Activated naive CD4-positive, alpha-beta T cell treated with anti-CD3 and anti-CD28 coated beads, Interleukin-2, amount 10 ng/mL, durations not matched to agents 7 days and 5 days (primary cell): ENCODE measurements at regions not wholly inside any gene's neighbourhood (a gene's known extent, or its start where the extent isn't known, plus 50 kb on each side); places are given as distances from the start of the nearest gene placed in this dataset.
"Not testable (repeated sequence)": the region's sequence is repeated elsewhere in the genome, so short reads cannot be mapped to it uniquely, and the experiment has no call there.

ENCODE experiments used
- CTCF ChIA-PET: fragments of 350-600 bp; sonication (Branson Sonifier 250); formaldehyde crosslinking; loops from one replicate; lab custom pipeline; 2021; ENCODE audit warnings: antibody characterized with exemption; lab: Charles Lee
- DNase-seq: peaks from one replicate; pipeline ENCODE4 v3.0.0-alpha.2; 2020
- H3K27ac Mint-ChIP-seq: one replicate; pipeline ENCODE4 v1.8.0; 2021; ENCODE audit warnings: mild to moderate bottlenecking, moderate library complexity, mixed read lengths
- H3K27me3 Mint-ChIP-seq: one replicate; pipeline ENCODE4 v1.8.0; 2021; ENCODE audit warnings: mild to moderate bottlenecking, mixed read lengths
- H3K36me3 Mint-ChIP-seq: one replicate; pipeline ENCODE4 v1.8.0; 2021; ENCODE audit warnings: mixed read lengths
- H3K4me1 Mint-ChIP-seq: one replicate; pipeline ENCODE4 v1.8.0; 2021; ENCODE audit warnings: mixed read lengths
- H3K4me3 Mint-ChIP-seq: one replicate; pipeline ENCODE4 v1.8.0; 2021; ENCODE audit warnings: mild to moderate bottlenecking, moderate library complexity, mixed read lengths
- H3K9me3 Mint-ChIP-seq: one replicate; pipeline ENCODE4 v1.8.0; 2021; ENCODE audit warnings: mixed read lengths

GRCh38 chr4:112029771-112030171 is 115.5 kb upstream of the FAM241A start:
- no peaks in the 10 kb centered on the region for H3K27me3 Mint-ChIP-seq
- H3K36me3 Mint-ChIP-seq, result no peaks in the 10 kb centered on the region
- H3K4me3 Mint-ChIP-seq, result no peak overlapping the region
- CTCF ChIA-PET, result interaction anchor here (0.6 to 1.0 kb wide), 2 partner anchors 23 to 1487 kb away, joined by 3 to 4 read pairs; no protein-coding TSS in a partner anchor
- DNase-seq, result no peak
- H3K4me1 Mint-ChIP-seq, result no peaks in the 10 kb centered on the region
- no peak overlapping the region for H3K27ac Mint-ChIP-seq
- no peaks in the 10 kb centered on the region for H3K9me3 Mint-ChIP-seq

- peak; percentile 23 for DNase-seq
- Mint-ChIP-seq H3K36me3 (no peaks in the 10 kb centered on the region), H3K27me3 (no peaks in the 10 kb centered on the region), H3K4me3 (no peak overlapping the region), H3K27ac (no peak overlapping the region), H3K9me3 (no peaks in the 10 kb centered on the region), H3K4me1 (no peaks in the 10 kb centered on the region)
- CTCF ChIA-PET, result interaction anchor here (0.9 to 2.0 kb wide), 3 partner anchors 88 to 391 kb away, joined by 3 to 4 read pairs (median 3); no protein-coding TSS in a partner anchor
These were observed 113.4 kb upstream of the FAM241A start for GRCh38 chr4:112031712-112032328.

- DNase-seq, result no peak
- no peaks in the 10 kb centered on the region for H3K4me1 Mint-ChIP-seq
- CTCF ChIA-PET, result interaction anchor here (1.0 kb wide), 1 partner anchor 8 kb away, joined by 4 read pairs; no protein-coding TSS in a partner anchor
- H3K36me3 Mint-ChIP-seq, result no peaks in the 10 kb centered on the region
- no peaks in the 10 kb centered on the region for H3K27me3 Mint-ChIP-seq
- no peak overlapping the region for H3K27ac Mint-ChIP-seq
- no peak overlapping the region for H3K4me3 Mint-ChIP-seq
- no peaks in the 10 kb centered on the region for H3K9me3 Mint-ChIP-seq
These were observed 108.4 kb upstream of the FAM241A start for GRCh38 chr4:112036886-112037285.

- DNase-seq, result no peak
- H3K36me3 Mint-ChIP-seq, result no peaks in the 10 kb centered on the region
- H3K9me3 Mint-ChIP-seq, result no peaks in the 10 kb centered on the region
- no peak overlapping the region for H3K4me3 Mint-ChIP-seq
- no peaks in the 10 kb centered on the region for H3K27me3 Mint-ChIP-seq
- no peak overlapping the region for H3K27ac Mint-ChIP-seq
- CTCF ChIA-PET, result no interaction called here
- H3K4me1 Mint-ChIP-seq, result no peaks in the 10 kb centered on the region
These were observed 106.4 kb upstream of the FAM241A start for GRCh38 chr4:112038861-112039260.

- DNase-seq, H3K4me3 Mint-ChIP-seq, CTCF ChIA-PET, H3K27me3 Mint-ChIP-seq, H3K9me3 Mint-ChIP-seq, H3K4me1 Mint-ChIP-seq, H3K36me3 Mint-ChIP-seq, H3K27ac Mint-ChIP-seq: not testable (repeated sequence)
These were observed 96.1 kb upstream of the FAM241A start for GRCh38 chr4:112049119-112049518.

GRCh38 chr4:112053825-112054350 is 91.4 kb upstream of the FAM241A start:
- no peak overlapping the region for H3K4me3 Mint-ChIP-seq
- no peak for DNase-seq
- H3K9me3 Mint-ChIP-seq, result no peaks in the 10 kb centered on the region
- no peaks in the 10 kb centered on the region for H3K4me1 Mint-ChIP-seq
- no peak overlapping the region for H3K27ac Mint-ChIP-seq
- H3K27me3 Mint-ChIP-seq, result peaks cover 7% of the 10 kb centered on the region
- no peaks in the 10 kb centered on the region for H3K36me3 Mint-ChIP-seq
- CTCF ChIA-PET, result interaction anchor here (0.7 kb wide), 1 partner anchor 22 kb away, joined by 3 read pairs; no protein-coding TSS in a partner anchor

GRCh38 chr4:112055100-112055499 is 90.2 kb upstream of the FAM241A start:
- Mint-ChIP-seq H3K4me3 (no peak overlapping the region), H3K36me3 (no peaks in the 10 kb centered on the region), H3K9me3 (no peaks in the 10 kb centered on the region), H3K4me1 (no peaks in the 10 kb centered on the region), H3K27me3 (peaks cover 7% of the 10 kb centered on the region), H3K27ac (no peak overlapping the region)
- DNase-seq, result no peak
- CTCF ChIA-PET, result no interaction called here

- H3K36me3 Mint-ChIP-seq, result no peaks in the 10 kb centered on the region
These were observed 87.8 kb upstream of the FAM241A start for GRCh38 chr4:112057470-112057869.

GRCh38 chr4:112058433-112058832 is 86.8 kb upstream of the FAM241A start:
- Mint-ChIP-seq H3K9me3 (no peaks in the 10 kb centered on the region), H3K36me3 (no peaks in the 10 kb centered on the region), H3K27me3 (peaks cover 13% of the 10 kb centered on the region), H3K27ac (no peak overlapping the region), H3K4me3 (no peak overlapping the region), H3K4me1 (no peaks in the 10 kb centered on the region)
- CTCF ChIA-PET, result no interaction called here
- DNase-seq, result no peak

More at GRCh38 chr4:112057470-112057869, 87.8 kb upstream of the FAM241A start:
- H3K27ac Mint-ChIP-seq, result no peak overlapping the region
- H3K4me1 Mint-ChIP-seq, result no peaks in the 10 kb centered on the region
- no peak for DNase-seq
- no peak overlapping the region for H3K4me3 Mint-ChIP-seq
- no peaks in the 10 kb centered on the region for H3K9me3 Mint-ChIP-seq
- CTCF ChIA-PET, result no interaction called here
- peaks cover 13% of the 10 kb centered on the region for H3K27me3 Mint-ChIP-seq

- CTCF ChIA-PET, result interaction anchor here (0.9 kb wide), 1 partner anchor 418 kb away, joined by 3 read pairs; no protein-coding TSS in a partner anchor
- no peak overlapping the region for H3K4me3 Mint-ChIP-seq
- peaks cover 13% of the 10 kb centered on the region for H3K27me3 Mint-ChIP-seq
These were observed 85.0 kb upstream of the FAM241A start for GRCh38 chr4:112060212-112060611.

GRCh38 chr4:112061207-112061817 is 83.9 kb upstream of the FAM241A start:
- no peak for DNase-seq
- Mint-ChIP-seq H3K9me3 (no peaks in the 10 kb centered on the region), H3K36me3 (no peaks in the 10 kb centered on the region), H3K4me3 (no peak overlapping the region), H3K27me3 (peaks cover 13% of the 10 kb centered on the region), H3K27ac (no peak overlapping the region), H3K4me1 (no peaks in the 10 kb centered on the region)
- CTCF ChIA-PET, result interaction anchor here (1.2 kb wide), 1 partner anchor 13 kb away, joined by 3 read pairs; no protein-coding TSS in a partner anchor

More at GRCh38 chr4:112060212-112060611, 85.0 kb upstream of the FAM241A start:
- Mint-ChIP-seq H3K27ac (no peak overlapping the region), H3K4me1 (no peaks in the 10 kb centered on the region), H3K36me3 (no peaks in the 10 kb centered on the region), H3K9me3 (no peaks in the 10 kb centered on the region)
- no peak for DNase-seq

- H3K27me3 Mint-ChIP-seq, result peaks cover 10% of the 10 kb centered on the region
- CTCF ChIA-PET, result no interaction called here
- H3K27ac Mint-ChIP-seq, result no peak overlapping the region
- H3K4me3 Mint-ChIP-seq, result no peak overlapping the region
- no peaks in the 10 kb centered on the region for H3K36me3 Mint-ChIP-seq
- no peak for DNase-seq
- H3K9me3 Mint-ChIP-seq, result no peaks in the 10 kb centered on the region
- no peaks in the 10 kb centered on the region for H3K4me1 Mint-ChIP-seq
These were observed 82.0 kb upstream of the FAM241A start for GRCh38 chr4:112063260-112063659.

- no peaks in the 10 kb centered on the region for H3K9me3 Mint-ChIP-seq
- no peaks in the 10 kb centered on the region for H3K4me1 Mint-ChIP-seq
- no peak for DNase-seq
- H3K36me3 Mint-ChIP-seq, result no peaks in the 10 kb centered on the region
- CTCF ChIA-PET, result no interaction called here
- no peak overlapping the region for H3K27ac Mint-ChIP-seq
- no peak overlapping the region for H3K4me3 Mint-ChIP-seq
- peaks cover 13% of the 10 kb centered on the region for H3K27me3 Mint-ChIP-seq
These were observed 76.1 kb upstream of the FAM241A start for GRCh38 chr4:112069110-112069509.

- CTCF ChIA-PET, result no interaction called here
- Mint-ChIP-seq H3K36me3 (no peaks in the 10 kb centered on the region), H3K27me3 (peaks cover 10% of the 10 kb centered on the region), H3K9me3 (no peaks in the 10 kb centered on the region), H3K4me3 (no peak overlapping the region), H3K4me1 (no peaks in the 10 kb centered on the region), H3K27ac (no peak overlapping the region)
- no peak for DNase-seq
These were observed 72.1 kb upstream of the FAM241A start for GRCh38 chr4:112073181-112073580.
